Activated gamma-delta T cell treated with anti-CD3 and anti-CD28 coated beads, Interleukin-2, amount 50 U/mL, for 16 hours (primary cell): ENCODE measurements at regions not wholly inside any gene's neighbourhood (a gene's known extent, or its start where the extent isn't known, plus 50 kb on each side); places are given as distances from the start of the nearest gene placed in this dataset.
A peak's percentile ranks its signal among the peaks of the same experiment; 100 is the strongest.
"Not testable (repeated sequence)": the region's sequence is repeated elsewhere in the genome, so short reads cannot be mapped to it uniquely, and the experiment has no call there.

Experiments
- DNase-seq: peaks from one replicate; pipeline ENCODE4 v3.0.0-alpha.2; 2020; ENCODE audit warnings: low read depth

GRCh38 chr11:110347660-110348059, 51.2 kb upstream of the RDX start:
- no peak for DNase-seq

- peak; percentile 18 for DNase-seq
Measured at GRCh38 chr11:110349138-110349996, 53.0 kb upstream of the RDX start.

- DNase-seq = not testable (repeated sequence)
Measured at GRCh38 chr11:110349997-110350383, 53.6 kb upstream of the RDX start.

GRCh38 chr11:110355011-110355744, 58.8 kb upstream of the RDX start:
- DNase-seq = no peak

- DNase-seq = no peak
Measured at GRCh38 chr11:110356762-110357671, 60.6 kb upstream of the RDX start.

GRCh38 chr11:110358336-110358735, 61.9 kb upstream of the RDX start:
- DNase-seq = no peak

- DNase-seq = not testable (repeated sequence)
Measured at GRCh38 chr11:110360781-110361408, 64.5 kb upstream of the RDX start.

- no peak for DNase-seq
Measured at GRCh38 chr11:110362971-110363509, 66.6 kb upstream of the RDX start.

GRCh38 chr11:110366291-110366690, 63.5 kb upstream of the FDX1 start:
- DNase-seq = no peak

GRCh38 chr11:110367571-110367970, 62.2 kb upstream of the FDX1 start:
- no peak for DNase-seq

- DNase-seq = no peak
Measured at GRCh38 chr11:110371084-110371483, 58.7 kb upstream of the FDX1 start.

GRCh38 chr11:110373051-110373702, 56.6 kb upstream of the FDX1 start:
- no peak for DNase-seq

- no peak for DNase-seq
Measured at GRCh38 chr11:110374921-110375320, 54.8 kb upstream of the FDX1 start.

- no peak for DNase-seq
Measured at GRCh38 chr11:110375351-110375750, 54.4 kb upstream of the FDX1 start.

GRCh38 chr11:110376021-110376420, 53.7 kb upstream of the FDX1 start:
- DNase-seq = no peak

- DNase-seq = no peak
Measured at GRCh38 chr11:110376711-110377324, 52.9 kb upstream of the FDX1 start.

GRCh38 chr11:110377434-110377833, 52.3 kb upstream of the FDX1 start:
- no peak for DNase-seq

- no peak for DNase-seq
Measured at GRCh38 chr11:110379261-110379660, 50.5 kb upstream of the FDX1 start.

- no peak for DNase-seq
Measured at GRCh38 chr11:110379936-110380335, 49.8 kb upstream of the FDX1 start.
